ENCODE measurements at regions not wholly inside any gene's neighbourhood (a gene's known extent, or its start where the extent isn't known, plus 50 kb on each side); places are given as distances from the start of the nearest gene placed in this dataset.

- no peak for DNase-seq
These were observed 402.7 kb upstream of the ZNF608 start for GRCh38 chr5:125149110-125149509.

- no peak for DNase-seq
These were observed 403.1 kb upstream of the ZNF608 start for GRCh38 chr5:125149527-125149926.

- no peak for DNase-seq
These were observed 403.7 kb upstream of the ZNF608 start for GRCh38 chr5:125150041-125150669.

- DNase-seq: no peak
These were observed 404.9 kb upstream of the ZNF608 start for GRCh38 chr5:125151150-125151900.

GRCh38 chr5:125152044-125152443, 405.6 kb upstream of the ZNF608 start:
- no peak for DNase-seq

- no peak for DNase-seq
These were observed 406.2 kb upstream of the ZNF608 start for GRCh38 chr5:125152461-125153189.

- DNase-seq: no peak
These were observed 406.8 kb upstream of the ZNF608 start for GRCh38 chr5:125153231-125153630.

- DNase-seq: no peak
These were observed 408.1 kb upstream of the ZNF608 start for GRCh38 chr5:125154301-125155110.

- no peak for DNase-seq
These were observed 414.5 kb upstream of the ZNF608 start for GRCh38 chr5:125160787-125161502.

- no peak for DNase-seq
These were observed 416.3 kb upstream of the ZNF608 start for GRCh38 chr5:125162714-125163113.

GRCh38 chr5:125169396-125169795, 423.0 kb upstream of the ZNF608 start:
- DNase-seq: no peak

- DNase-seq: no peak
These were observed 425.2 kb upstream of the ZNF608 start for GRCh38 chr5:125171641-125172040.

- no peak for DNase-seq
These were observed 429.0 kb upstream of the ZNF608 start for GRCh38 chr5:125175348-125176004.

- DNase-seq: no peak
These were observed 429.6 kb upstream of the ZNF608 start for GRCh38 chr5:125176005-125176390.

GRCh38 chr5:125177340-125177739, 430.9 kb upstream of the ZNF608 start:
- DNase-seq: no peak

- DNase-seq: no peak
These were observed 433.2 kb upstream of the ZNF608 start for GRCh38 chr5:125179612-125180011.

- no peak for DNase-seq
These were observed 433.9 kb upstream of the ZNF608 start for GRCh38 chr5:125180231-125180829.

GRCh38 chr5:125181159-125181558, 434.7 kb upstream of the ZNF608 start:
- no peak for DNase-seq

GRCh38 chr5:125181955-125182354, 435.5 kb upstream of the ZNF608 start:
- DNase-seq: no peak

GRCh38 chr5:125185740-125186139, 439.3 kb upstream of the ZNF608 start:
- no peak for DNase-seq

GRCh38 chr5:125186911-125187375, 440.5 kb upstream of the ZNF608 start:
- DNase-seq: no peak

Data from T-helper 9 cell (primary cell).